NCI-H345 treated with DMSO at 0.1 percent for 48 hours (cell line): ENCODE measurements at regions not wholly inside any gene's neighbourhood (a gene's known extent, or its start where the extent isn't known, plus 50 kb on each side); places are given as distances from the start of the nearest gene placed in this dataset.

Source experiments
- DNase-seq: peaks from one replicate; lab custom pipeline; 2025; ENCODE audit not compliant: unreplicated experiment; lab: John Stamatoyannopoulos, UW

GRCh38 chr21:28789523-28789922 lies 203.2 kb downstream of the LTN1 start:
- DNase-seq = no peak

DNA sequence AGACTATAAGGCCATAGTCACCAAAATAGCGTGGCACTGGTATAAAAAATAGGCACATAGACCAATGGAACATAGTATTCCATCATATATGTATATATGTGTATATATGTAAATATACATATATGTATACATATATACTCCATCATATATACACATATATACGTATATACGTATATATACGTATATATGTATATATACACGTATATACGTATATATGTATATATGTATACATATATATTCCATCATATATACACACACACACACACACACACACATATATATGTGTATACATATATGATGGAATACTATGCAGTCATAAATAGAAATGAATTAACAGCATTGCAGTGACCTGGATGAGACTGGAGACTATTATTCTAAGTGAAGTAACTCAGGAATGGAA lies 204.6 kb downstream of the LTN1 start:
- no peak for DNase-seq

DNA sequence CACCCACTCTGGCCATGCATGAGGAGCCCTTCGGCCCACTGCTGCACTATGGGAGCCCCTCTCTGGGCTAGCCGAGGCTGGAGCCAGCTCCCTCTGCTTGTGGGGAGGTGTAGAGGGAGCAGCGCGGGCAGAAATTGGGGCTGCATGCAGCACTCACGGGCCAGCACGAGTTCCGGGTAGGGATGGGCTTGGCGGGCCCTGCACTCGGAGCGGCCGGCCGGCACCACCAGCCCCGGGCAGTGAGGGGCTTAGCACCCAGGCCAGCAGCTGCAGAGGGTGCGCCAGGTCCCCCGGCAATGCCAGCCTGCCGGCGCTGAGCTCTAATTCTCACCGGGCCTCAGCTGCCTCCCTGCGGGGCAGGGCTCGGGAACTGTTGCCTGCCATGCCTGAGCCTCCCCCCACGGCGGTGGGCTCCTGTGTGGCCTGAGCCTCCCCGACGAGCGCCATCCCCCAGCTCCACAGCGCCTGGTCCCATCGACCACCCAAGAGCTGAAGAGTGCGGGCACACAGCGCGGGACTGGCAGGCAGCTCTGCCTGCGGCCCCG lies 209.0 kb downstream of the LTN1 start:
- DNase-seq = no peak

- no peak for DNase-seq
Observed at GRCh38 chr21:28781602-28782276, 210.9 kb downstream of the LTN1 start.

DNA sequence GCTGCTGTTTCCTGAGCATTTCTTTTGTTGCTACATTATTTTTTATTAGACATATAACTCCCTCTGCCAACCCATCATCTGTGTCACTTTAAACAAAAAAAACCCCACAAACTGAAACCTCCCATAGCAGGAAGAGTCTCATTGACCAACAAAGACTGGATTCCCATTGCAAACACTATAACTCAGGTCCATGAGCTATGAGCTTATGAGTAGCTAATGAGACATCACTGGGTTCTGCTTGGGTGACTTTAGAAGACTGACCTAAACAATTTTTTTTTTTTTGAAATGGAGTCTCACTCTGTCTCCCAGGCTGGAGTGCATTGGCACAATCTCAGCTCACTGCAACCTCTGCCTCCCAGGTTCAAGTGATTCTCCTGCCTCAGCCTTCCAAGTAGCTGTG lies 212.8 kb downstream of the LTN1 start:
- no peak for DNase-seq

GRCh38 chr21:28776251-28776650 lies 216.4 kb downstream of the LTN1 start:
- no peak for DNase-seq

GRCh38 chr21:28775071-28775470 lies 217.6 kb downstream of the LTN1 start:
- DNase-seq = no peak

DNA sequence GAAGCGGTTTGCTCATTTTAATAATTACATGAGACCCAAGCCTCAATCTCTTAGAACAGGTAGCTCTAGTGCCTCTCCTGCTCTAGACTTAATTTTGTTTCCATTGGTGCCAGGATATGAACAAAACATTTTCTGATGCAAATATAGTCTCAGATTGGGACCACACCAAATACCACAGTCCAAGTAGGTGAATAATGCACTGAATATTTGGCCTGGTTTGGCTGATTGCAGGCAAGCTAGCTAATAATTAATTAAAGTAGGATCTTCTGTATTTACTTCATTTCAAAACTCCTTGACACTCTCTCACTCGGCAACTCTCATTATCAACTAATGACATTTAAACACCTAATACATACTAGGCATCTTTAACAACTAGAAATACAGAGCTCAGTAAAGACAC lies 219.6 kb downstream of the LTN1 start:
- DNase-seq = no peak

GRCh38 chr21:28771790-28772501 lies 220.7 kb downstream of the LTN1 start:
- DNase-seq = no peak

- no peak for DNase-seq
Observed at GRCh38 chr21:28770867-28771661, 221.6 kb downstream of the LTN1 start.

GRCh38 chr21:28769683-28770082 lies 223.0 kb downstream of the LTN1 start:
- DNase-seq = no peak

DNA sequence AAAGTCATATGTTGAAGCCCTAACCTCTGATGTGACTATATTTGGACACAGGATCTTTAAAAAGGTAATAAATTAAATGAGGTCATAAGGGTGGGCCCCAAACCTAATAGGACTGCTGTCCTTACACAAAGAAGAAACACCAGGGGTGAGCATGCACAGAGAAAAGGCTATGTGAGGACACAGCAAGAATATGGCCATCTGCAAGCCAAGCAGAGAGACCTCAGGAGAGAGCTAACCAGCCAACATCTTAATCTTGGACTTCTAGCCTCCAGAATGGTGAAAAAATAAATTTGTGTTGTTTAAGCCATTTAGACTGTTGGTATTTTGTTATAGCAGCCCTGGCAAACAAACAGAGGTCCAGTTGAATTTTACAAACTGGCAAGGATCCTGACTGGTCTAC lies 223.9 kb downstream of the LTN1 start:
- no peak for DNase-seq

DNA sequence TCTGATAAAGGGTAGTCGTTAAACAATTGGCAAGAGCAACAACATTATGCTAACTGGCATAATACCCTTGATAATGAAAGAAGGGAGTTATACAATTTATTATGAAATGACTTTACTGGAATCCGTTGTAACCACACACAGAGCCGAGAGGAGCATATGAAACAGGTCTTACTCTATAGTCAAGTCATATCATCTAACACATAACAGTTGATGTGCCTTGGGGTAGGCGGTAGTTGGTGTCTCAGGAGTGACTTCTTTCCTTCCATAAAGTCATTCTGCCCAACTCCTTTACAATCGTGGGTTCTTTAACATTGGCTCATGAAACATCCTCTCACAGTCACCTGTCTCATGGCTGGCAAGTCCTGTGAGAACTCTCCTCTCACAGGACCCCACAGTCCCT lies 225.2 kb downstream of the LTN1 start:
- no peak for DNase-seq

DNA sequence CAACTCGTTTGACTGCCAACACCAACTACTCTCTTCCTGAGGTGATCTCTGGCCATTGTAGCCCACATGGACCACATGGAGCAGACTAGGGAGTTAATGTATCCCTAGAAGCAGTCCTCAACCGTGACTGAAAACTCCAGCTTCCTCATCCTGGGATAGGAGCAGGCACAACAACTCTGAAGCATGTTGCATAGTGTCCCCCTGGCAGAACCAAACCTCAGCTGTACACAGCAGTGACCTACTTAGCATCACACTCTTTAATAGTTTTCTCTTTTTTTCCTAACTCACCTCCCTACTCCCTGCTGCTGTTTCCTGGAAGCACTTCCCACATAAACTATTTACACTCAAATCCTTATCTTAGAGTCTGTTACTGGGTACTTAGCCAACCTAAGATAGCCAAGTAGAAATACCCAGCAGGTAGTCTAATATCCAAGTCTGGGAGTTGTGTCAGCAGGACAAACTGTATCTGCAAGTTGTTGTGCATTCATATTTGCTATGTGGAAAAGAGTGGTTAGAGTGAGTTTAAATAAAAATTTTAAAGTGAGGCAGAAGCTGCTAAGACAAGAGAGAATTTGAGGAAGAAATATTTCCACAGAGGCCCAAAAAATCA lies 228.8 kb downstream of the LTN1 start:
- DNase-seq = no peak

DNA sequence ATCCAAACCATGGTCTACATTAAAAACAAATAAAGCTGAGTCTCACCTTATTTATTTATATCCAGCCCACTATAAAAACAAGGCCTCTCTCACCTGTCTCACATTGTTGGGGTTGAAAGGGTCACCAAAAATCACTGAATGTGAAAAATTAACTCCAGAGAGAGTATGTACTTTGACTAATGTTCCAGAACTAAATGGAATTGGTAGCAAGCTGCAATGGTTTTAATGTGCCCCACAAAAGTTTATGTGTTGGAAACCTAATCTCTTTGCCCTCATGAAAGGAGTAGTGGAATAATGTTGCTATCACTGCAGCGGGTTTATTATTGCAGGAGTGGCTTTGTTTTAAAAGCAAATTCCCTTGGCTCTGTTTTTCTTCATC lies 230.3 kb downstream of the LTN1 start:
- DNase-seq = no peak

DNA sequence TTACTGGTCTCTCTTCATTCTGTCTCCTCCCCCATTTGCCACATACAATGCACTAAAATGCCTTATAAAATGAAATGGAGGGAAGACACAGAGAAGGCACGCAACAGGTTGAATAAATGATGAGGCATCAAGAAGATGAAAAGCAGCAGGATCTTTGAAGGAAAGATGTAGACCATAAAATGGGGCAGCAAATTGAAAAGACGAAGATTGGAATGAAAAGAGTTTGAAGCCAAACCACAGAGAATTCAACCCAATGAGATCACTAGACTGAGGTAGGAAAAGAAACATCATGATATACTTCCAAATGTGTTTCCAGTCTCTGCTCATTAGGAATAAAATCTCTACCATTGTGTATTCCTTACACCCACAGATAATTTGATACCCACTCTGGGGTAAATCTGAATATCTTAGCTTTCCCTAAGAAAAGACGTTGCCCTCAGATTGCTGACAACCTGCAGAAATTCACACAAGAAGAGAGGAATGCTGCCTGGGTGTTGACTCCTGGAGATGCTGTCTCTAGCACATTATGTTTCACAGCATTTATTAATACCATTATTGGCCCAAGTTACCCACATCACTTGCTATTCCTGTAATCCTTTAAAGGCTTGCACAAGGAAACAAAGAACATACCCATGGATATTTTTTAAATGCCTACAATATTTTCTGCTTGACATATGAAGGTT lies 230.9 kb downstream of the LTN1 start:
- no peak for DNase-seq

DNA sequence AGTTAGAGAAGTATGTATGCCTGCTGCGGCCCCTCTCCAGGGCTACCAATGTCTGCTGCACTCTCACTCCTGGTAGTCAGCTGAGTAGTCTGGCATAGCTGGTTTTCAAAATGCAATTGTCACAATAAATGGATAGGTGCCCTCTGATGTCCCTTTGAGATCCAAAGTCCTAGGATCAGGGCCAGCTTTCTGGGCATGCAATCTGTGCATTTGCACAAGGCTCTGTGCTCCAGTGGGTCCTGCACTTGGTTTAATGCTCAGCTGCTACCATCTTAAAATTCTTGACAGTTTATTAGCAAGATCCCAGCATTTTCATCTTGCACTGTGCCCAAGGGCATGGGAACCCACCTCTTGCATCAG lies 233.8 kb downstream of the LTN1 start:
- DNase-seq = no peak

- DNase-seq = no peak
Observed at GRCh38 chr21:28758042-28758882, 234.4 kb downstream of the LTN1 start.

DNA sequence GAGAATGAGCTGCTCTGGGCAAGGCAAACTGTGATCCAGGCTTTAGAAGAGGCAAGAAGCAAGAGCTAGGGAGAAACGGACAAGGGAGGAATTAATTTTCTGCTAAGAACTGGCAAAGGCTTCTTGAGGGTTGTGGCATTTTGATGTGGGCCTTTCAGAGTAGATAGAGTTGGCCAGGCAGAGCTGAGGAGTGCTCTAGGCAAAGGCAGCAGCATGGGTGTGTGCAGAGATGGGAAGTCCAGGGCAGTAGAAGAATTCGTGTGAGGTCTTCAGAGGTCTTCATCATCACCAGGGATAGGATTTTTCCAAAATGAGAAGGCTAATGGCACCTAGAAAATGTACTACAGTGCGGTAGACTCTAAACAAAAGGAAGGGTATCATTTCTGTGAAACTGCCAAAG lies 237.8 kb downstream of the LTN1 start:
- no peak for DNase-seq

DNA sequence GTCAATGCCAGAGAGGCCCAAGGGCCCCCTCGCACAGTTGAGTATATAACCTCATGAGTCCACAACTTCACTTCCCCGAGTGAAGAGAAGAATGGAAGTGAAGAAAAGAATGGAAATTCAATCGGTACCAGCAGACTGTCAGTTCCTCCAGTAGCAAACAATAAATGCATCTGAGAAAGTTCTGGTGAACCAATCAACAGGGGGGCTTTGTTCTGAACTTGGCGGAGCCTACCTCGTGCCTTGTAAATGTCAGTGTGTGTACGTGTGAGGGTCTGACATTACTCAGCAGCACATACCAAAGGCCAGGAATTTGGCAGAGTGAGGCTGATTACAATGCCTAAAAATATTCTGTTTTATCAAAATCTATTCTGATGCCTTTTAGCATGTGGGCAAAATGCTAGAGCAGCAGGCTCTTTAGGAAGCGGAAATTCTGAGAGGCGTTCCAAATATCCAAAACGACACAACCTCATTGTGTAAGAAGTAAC lies 238.5 kb downstream of the LTN1 start:
- no peak for DNase-seq
